Lower leg skin (tissue), 4 donors: ENCODE measurements at regions not wholly inside any gene's neighbourhood (a gene's known extent, or its start where the extent isn't known, plus 50 kb on each side); places are given as distances from the start of the nearest gene placed in this dataset.

ENCODE experiments used
- DNase-seq, 2 donors: peaks; one replicate each; pipeline ENCODE4 v3.0.0-alpha.2; 2019; ENCODE audit warnings: low spot score in 2 of 2
- H3K4me3 ChIP-seq: fragments of 200-600 bp; sonication (generic); 2 replicates; pipeline ENCODE4 v1.5.1; 2017; ENCODE audit warnings: mild to moderate bottlenecking, low read depth; ENCODE audit not compliant: poor library complexity, severe bottlenecking
- POLR2A ChIP-seq, 2 donors: fragments of 450-650 bp; IDR thresholded peaks; one replicate each; pipeline ENCODE4 v1.6.1; 2016 to 2017; ENCODE audit warnings: antibody characterized with exemption in 2 of 2, mild to moderate bottlenecking in 1 of 2, moderate library complexity in 1 of 2
- WGBS, 2 donors: methylation state at CpG; one replicate each; pipeline ENCODE4 v1.1.5; 2018; 5-methylcytosine and 5-hydroxymethylcytosine counted together
- intact Hi-C: fragments of 100-400 bp; cut with DNase I; formaldehyde crosslinking; loops from one replicate; pipeline ENCODE4 v1.15.0; 2023; ENCODE audit warnings: low total_unique reads
- TF ChIP-seq, protein P1 (sequence below), 3 donors: fragments of 450-650 bp; IDR thresholded peaks; one replicate each; pipeline ENCODE4 v1.5.1; 2016; ENCODE audit warnings: antibody characterized with exemption in 3 of 3, mild to moderate bottlenecking in 3 of 3, moderate library complexity in 2 of 3

DNA sequence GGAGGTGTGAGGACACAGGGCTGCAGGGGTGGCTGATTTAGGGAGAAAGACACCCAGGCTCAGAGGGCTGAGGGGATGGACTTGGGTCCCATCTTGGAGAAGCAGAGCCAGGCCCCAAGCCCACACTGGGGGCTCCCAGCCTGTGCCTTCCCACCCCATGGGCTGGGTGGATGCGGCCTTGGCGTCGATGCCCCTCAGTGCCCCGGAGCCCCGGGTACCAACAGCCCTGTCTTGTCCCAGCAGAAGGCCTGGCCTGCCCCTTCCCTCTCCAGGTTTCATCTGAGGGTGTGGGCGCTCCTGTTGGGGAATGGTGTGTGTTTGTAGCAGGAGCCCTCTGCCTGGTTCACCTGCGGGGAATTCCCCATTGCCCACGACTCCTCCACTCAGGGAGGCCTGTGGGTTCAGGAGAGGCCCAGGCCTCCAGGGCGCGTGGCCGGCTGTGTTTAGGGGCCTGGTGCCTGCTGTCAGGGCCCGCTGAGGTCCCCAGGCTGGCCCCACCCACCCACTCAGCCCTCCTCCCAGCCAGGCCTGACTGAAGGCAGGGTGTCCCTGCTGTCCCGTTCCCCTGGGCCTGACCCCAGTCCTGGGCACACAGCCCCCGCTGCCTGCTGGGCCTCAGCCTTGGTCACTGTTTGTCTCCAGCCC is 51.1 kb upstream of the BEGAIN start:
- TF ChIP-seq, protein P1, sequence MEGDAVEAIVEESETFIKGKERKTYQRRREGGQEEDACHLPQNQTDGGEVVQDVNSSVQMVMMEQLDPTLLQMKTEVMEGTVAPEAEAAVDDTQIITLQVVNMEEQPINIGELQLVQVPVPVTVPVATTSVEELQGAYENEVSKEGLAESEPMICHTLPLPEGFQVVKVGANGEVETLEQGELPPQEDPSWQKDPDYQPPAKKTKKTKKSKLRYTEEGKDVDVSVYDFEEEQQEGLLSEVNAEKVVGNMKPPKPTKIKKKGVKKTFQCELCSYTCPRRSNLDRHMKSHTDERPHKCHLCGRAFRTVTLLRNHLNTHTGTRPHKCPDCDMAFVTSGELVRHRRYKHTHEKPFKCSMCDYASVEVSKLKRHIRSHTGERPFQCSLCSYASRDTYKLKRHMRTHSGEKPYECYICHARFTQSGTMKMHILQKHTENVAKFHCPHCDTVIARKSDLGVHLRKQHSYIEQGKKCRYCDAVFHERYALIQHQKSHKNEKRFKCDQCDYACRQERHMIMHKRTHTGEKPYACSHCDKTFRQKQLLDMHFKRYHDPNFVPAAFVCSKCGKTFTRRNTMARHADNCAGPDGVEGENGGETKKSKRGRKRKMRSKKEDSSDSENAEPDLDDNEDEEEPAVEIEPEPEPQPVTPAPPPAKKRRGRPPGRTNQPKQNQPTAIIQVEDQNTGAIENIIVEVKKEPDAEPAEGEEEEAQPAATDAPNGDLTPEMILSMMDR (IDR thresholded peaks at IDR 0.05): no peak
- TF ChIP-seq POLR2A (IDR thresholded peaks at IDR 0.05): no peak
- WGBS, 2 donors: 94 to 98% methylated on average over 6 to 13 of the region's 14 CpGs
- no peak for DNase-seq
- H3K4me3 ChIP-seq: no peak overlapping the region
- intact Hi-C loops: no loop called here

- WGBS, 2 donors: 87 to 90% methylated on average over 6 of the region's 6 CpGs
- no peak for DNase-seq
- intact Hi-C loops: no loop called here
Observed at GRCh38 chr14:100639280-100639679, 52.1 kb upstream of the BEGAIN start.

GRCh38 chr14:100640471-100641273 is 53.5 kb upstream of the BEGAIN start:
- 77 to 84% methylated on average over 20 of the region's 20 CpGs for WGBS, 2 donors
- no peak for TF ChIP-seq POLR2A (IDR thresholded peaks at IDR 0.05)
- TF ChIP-seq, protein P1 (IDR thresholded peaks at IDR 0.05): no peak
- no peak for DNase-seq
- no peak overlapping the region for H3K4me3 ChIP-seq
- intact Hi-C loops: loop anchor here (5.0 kb wide), 1 partner anchor 198 kb away; no protein-coding TSS in a partner anchor

More at GRCh38 chr14:100639280-100639679, 52.1 kb upstream of the BEGAIN start:
- H3K4me3 ChIP-seq: no peak overlapping the region
- no peak for TF ChIP-seq POLR2A (IDR thresholded peaks at IDR 0.05)
- TF ChIP-seq, protein P1 (IDR thresholded peaks at IDR 0.05): no peak

GRCh38 chr14:100641274-100641860 is 54.1 kb upstream of the BEGAIN start:
- 83 to 88% methylated on average over 8 of the region's 8 CpGs for WGBS, 2 donors
- TF ChIP-seq, protein P1 (IDR thresholded peaks at IDR 0.05): no peak
- TF ChIP-seq POLR2A (IDR thresholded peaks at IDR 0.05): no peak
- no peak for DNase-seq
- no peak overlapping the region for H3K4me3 ChIP-seq
- intact Hi-C loops: loop anchor here (5.0 kb wide), 1 partner anchor 199 kb away; no protein-coding TSS in a partner anchor

- intact Hi-C loops: loop anchor here (5.0 kb wide), 1 partner anchor 201 kb away; no protein-coding TSS in a partner anchor
- DNase-seq: no peak
- 92 to 96% methylated on average over 8 of the region's 8 CpGs for WGBS, 2 donors
- no peak overlapping the region for H3K4me3 ChIP-seq
- TF ChIP-seq, protein P1 (IDR thresholded peaks at IDR 0.05): no peak
- TF ChIP-seq POLR2A (IDR thresholded peaks at IDR 0.05): no peak
Observed at GRCh38 chr14:100643426-100643825, 56.2 kb upstream of the BEGAIN start.
